SK-N-SH treated with all-trans-retinoic acid at 6 μM for 48 hours (cell line): ENCODE measurements at regions not wholly inside any gene's neighbourhood (a gene's known extent, or its start where the extent isn't known, plus 50 kb on each side); places are given as distances from the start of the nearest gene placed in this dataset.

Experiments
- ZFP3 ChIP-seq: fragments of 250-450 bp; sonication (Bioruptor Pico); IDR thresholded peaks from 2 replicates; pipeline ENCODE4 v1.5.0; 2020; ENCODE audit warnings: mild to moderate bottlenecking, moderate library complexity
- TF ChIP-seq, protein P1 (sequence below): fragments of 250-450 bp; sonication (Bioruptor Pico); IDR thresholded peaks from 2 replicates; pipeline ENCODE4 v1.8.0; 2021; ENCODE audit warnings: low read depth, mild to moderate bottlenecking, moderate library complexity, borderline replicate concordance

DNA sequence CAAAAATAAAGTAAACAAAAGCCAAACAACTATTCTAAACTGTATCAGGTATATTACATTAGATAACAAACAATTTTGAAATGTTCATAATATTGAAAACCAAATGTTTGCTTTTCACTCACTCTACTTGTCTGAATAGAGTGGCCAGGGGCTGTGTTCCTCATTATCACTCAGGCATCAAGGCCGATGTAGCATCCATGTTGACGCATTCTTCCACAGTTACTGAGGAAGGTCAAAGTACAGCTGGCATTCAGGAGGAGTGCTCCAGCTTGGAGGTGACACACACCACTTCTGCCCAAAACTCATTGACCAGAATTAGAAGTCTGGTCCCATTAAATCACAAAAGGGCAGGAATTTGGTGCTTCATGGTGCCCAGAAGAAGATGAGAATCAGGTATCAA lies 137.6 kb upstream of the MANEA start:
- TF ChIP-seq, protein P1, sequence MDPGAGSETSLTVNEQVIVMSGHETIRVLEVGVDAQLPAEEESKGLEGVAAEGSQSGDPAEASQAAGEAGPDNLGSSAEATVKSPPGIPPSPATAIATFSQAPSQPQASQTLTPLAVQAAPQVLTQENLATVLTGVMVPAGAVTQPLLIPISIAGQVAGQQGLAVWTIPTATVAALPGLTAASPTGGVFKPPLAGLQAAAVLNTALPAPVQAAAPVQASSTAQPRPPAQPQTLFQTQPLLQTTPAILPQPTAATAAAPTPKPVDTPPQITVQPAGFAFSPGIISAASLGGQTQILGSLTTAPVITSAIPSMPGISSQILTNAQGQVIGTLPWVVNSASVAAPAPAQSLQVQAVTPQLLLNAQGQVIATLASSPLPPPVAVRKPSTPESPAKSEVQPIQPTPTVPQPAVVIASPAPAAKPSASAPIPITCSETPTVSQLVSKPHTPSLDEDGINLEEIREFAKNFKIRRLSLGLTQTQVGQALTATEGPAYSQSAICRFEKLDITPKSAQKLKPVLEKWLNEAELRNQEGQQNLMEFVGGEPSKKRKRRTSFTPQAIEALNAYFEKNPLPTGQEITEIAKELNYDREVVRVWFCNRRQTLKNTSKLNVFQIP, result no peak
- no peak for TF ChIP-seq ZFP3 (CRISPR knock-in tag)
